Ecto neural progenitor cell (in vitro differentiated cells): ENCODE measurements at regions not wholly inside any gene's neighbourhood (a gene's known extent, or its start where the extent isn't known, plus 50 kb on each side); places are given as distances from the start of the nearest gene placed in this dataset.
"Not testable (repeated sequence)": the region's sequence is repeated elsewhere in the genome, so short reads cannot be mapped to it uniquely, and the experiment has no call there.

Experiments
- DNase-seq: peaks from one replicate; pipeline ENCODE4 v3.0.0-alpha.2; 2018; ENCODE audit warnings: low spot score

- no peak for DNase-seq
Measured at GRCh38 chr6:84353459-84354423, 126.3 kb upstream of the CEP162 start.

- no peak for DNase-seq
Measured at GRCh38 chr6:84350397-84350796, 123.0 kb upstream of the CEP162 start.

GRCh38 chr6:84349542-84349941 lies 122.1 kb upstream of the CEP162 start:
- no peak for DNase-seq

- DNase-seq = no peak
Measured at GRCh38 chr6:84348801-84349200, 121.4 kb upstream of the CEP162 start.

GRCh38 chr6:84346372-84346771 lies 118.9 kb upstream of the CEP162 start:
- no peak for DNase-seq

- no peak for DNase-seq
Measured at GRCh38 chr6:84344005-84344404, 116.6 kb upstream of the CEP162 start.

- DNase-seq = no peak
Measured at GRCh38 chr6:84340422-84340821, 113.0 kb upstream of the CEP162 start.

GRCh38 chr6:84333842-84334241 lies 106.4 kb upstream of the CEP162 start:
- DNase-seq = no peak

GRCh38 chr6:84332139-84333034 lies 104.9 kb upstream of the CEP162 start:
- DNase-seq = no peak

GRCh38 chr6:84330325-84330724 lies 102.9 kb upstream of the CEP162 start:
- DNase-seq = no peak

GRCh38 chr6:84329516-84329915 lies 102.1 kb upstream of the CEP162 start:
- no peak for DNase-seq

GRCh38 chr6:84329077-84329476 lies 101.6 kb upstream of the CEP162 start:
- no peak for DNase-seq

- DNase-seq = no peak
Measured at GRCh38 chr6:84317463-84317862, 90.0 kb upstream of the CEP162 start.

- no peak for DNase-seq
Measured at GRCh38 chr6:84314377-84314898, 87.0 kb upstream of the CEP162 start.

- no peak for DNase-seq
Measured at GRCh38 chr6:84309336-84309735, 81.9 kb upstream of the CEP162 start.

GRCh38 chr6:84304881-84305280 lies 77.4 kb upstream of the CEP162 start:
- DNase-seq = no peak

- not testable (repeated sequence) for DNase-seq
Measured at GRCh38 chr6:84291033-84291432, 63.6 kb upstream of the CEP162 start.

GRCh38 chr6:84284428-84285049 lies 57.1 kb upstream of the CEP162 start:
- DNase-seq = no peak

- no peak for DNase-seq
Measured at GRCh38 chr6:84282550-84282949, 55.1 kb upstream of the CEP162 start.

GRCh38 chr6:84280639-84281038 lies 53.2 kb upstream of the CEP162 start:
- DNase-seq = no peak

- DNase-seq = no peak
Measured at GRCh38 chr6:84280030-84280429, 52.6 kb upstream of the CEP162 start.
